ENCODE measurements at regions not wholly inside any gene's neighbourhood (a gene's known extent, or its start where the extent isn't known, plus 50 kb on each side); places are given as distances from the start of the nearest gene placed in this dataset.
"Not testable (repeated sequence)": the region's sequence is repeated elsewhere in the genome, so short reads cannot be mapped to it uniquely, and the experiment has no call there.

GRCh38 chrX:113996781-113997180 is 587.1 kb upstream of the HTR2C start:
- no peak for DNase-seq

DNA sequence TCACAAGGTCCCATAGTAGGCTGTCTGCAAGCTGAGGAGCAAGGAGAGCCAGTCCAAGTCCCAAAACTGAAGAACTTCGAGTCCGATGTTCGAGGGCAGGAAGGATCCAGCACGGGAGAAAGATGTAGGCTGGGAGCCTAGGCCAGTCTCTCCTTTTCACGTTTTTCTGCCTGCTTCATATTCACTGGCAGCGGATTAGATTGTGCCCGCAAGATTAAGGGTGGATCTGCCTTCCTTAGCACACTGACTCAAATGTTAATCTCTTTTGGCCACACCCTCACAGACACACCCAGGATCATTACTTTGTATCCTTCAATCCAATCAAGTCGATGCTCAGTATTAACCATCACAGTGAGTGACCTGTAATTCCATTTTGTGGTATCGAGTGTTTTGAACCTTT is 592.2 kb upstream of the HTR2C start:
- DNase-seq = not testable (repeated sequence)

DNA sequence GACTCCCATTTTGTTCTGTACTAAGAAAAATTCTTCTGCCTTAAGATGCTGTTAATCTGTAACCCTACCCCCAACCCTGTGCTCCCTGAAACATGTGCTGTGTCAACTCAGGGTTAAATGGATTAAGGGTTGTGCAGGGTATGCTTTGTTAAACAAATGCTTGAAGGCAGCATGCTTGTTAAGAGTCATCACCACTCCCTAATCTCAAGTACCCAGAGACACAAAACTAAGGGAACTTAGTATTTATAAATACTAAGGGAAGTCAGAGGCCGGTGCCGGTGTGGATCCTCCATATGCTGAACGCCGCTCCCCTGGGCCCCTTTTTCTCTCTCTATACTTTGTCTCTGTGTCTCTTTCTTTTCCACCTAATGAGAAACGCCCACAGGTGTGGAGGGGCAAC is 593.2 kb upstream of the HTR2C start:
- not testable (repeated sequence) for DNase-seq

- DNase-seq = not testable (repeated sequence)
Observed at GRCh38 chrX:113988315-113988935, 595.5 kb upstream of the HTR2C start.

DNA sequence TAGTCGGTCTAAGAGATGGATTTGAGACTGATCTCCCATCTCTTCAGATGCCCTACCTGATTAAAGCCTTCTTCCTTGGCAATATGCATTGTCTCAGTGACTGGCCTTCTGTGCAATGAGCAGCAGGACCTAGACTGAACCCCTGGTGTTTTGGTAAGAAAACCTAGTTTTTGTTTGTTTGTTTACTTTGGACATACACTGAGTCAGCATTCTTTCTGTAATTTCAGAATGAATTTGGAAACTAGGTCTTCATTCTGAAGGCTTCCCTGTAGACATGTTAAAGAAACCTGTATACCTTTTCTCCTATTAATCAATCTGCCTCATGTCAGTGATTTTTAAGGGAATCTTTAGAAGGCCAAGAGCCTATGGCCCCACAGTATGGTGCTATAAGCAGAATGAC is 597.5 kb upstream of the HTR2C start:
- no peak for DNase-seq

DNA sequence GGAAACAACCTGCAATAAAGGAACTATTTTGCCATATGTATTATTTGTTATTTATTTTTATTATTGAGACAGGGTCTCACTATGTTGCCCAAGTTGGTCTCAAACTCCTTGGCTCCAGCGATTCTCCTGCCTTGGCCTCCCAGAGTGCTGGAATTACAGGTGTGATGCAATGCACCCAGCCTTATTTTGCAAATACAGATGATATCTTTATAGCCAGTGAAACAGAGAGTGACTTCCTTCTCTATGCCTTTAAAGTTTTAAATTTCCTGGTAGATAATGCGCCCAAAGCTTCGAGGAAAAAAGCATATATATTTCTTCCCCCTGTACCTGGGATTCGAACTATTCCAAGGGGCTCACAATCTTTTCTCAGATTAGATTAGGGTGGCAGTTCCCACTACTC is 601.1 kb upstream of the HTR2C start:
- no peak for DNase-seq

DNA sequence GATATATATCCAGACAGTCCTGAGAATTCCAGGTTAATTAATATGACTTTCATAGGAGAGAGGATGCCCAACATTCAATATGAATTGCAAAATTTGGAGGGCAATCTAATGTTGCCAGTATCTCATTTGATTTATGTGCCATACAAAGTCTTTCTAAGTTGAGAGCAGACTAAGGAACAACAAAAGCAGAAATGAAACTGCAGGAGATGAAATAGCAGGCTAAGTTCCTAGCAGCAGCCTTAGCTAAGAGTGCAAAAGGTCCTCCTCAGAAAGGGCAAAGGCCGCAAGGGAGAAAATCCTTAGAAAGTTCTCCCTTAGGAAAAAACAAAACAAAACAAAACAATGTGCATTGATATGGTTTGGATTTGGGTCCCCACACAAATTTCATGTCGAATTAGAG is 602.9 kb upstream of the HTR2C start:
- no peak for DNase-seq

GRCh38 chrX:113977887-113978286 is 606.0 kb upstream of the HTR2C start:
- no peak for DNase-seq

- no peak for DNase-seq
Observed at GRCh38 chrX:113975441-113975840, 608.4 kb upstream of the HTR2C start.

- DNase-seq = no peak
Observed at GRCh38 chrX:113974881-113975280, 609.0 kb upstream of the HTR2C start.

GRCh38 chrX:113973706-113974105 is 610.2 kb upstream of the HTR2C start:
- DNase-seq = no peak

- no peak for DNase-seq
Observed at GRCh38 chrX:113966791-113967190, 617.1 kb upstream of the HTR2C start.

- DNase-seq = no peak
Observed at GRCh38 chrX:113962343-113962742, 621.5 kb upstream of the HTR2C start.

GRCh38 chrX:113959912-113960626 is 623.8 kb upstream of the HTR2C start:
- DNase-seq = no peak

DNA sequence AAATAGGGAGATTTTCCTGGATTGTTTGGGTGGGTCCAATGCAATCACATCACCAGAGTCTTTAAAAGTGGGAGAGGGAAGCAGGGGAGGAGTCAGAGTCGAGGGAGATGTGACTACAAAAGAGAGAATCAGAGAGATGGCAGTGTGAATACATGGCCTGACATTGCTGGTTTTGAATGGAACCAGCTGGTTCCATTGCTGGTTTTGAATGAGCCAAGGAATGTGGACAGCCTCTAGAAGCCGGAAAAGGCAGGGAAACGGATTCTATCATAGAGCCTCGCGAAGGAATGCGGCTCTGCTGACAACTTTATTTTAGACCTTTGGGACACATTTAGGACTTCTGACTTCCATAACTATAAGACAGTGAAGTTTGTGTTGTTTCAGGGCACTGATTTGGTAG is 627.0 kb upstream of the HTR2C start:
- DNase-seq = no peak

GRCh38 chrX:113954297-113954696 is 629.6 kb upstream of the HTR2C start:
- DNase-seq = no peak

DNA sequence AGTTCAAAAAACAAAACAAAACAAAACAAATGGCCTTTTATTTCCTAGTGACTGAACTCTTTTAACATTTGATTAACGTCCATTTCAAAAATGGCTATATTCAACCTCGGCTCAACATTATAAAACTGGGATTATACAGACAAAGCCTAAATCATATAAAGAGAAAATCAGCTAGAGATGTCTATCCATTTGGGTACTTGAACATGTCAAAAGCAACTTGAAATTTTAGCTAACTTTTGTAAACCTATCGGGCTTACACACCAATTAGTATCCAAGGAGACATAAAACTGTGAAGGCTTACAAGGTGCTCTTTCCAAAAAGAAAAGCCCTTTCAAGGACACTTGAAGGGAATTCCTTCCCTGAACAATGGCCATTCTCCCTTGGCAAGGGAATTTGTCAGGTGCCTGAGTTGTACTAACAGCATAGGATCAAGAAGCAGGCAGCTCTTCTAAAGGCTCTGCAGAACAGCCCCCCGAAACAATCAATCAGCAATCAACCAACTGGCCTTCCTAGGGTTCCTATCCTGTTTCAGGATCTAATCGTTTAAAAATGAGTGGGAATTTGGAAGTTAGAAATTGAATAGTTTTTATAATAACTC is 633.7 kb upstream of the HTR2C start:
- DNase-seq = no peak

DNA sequence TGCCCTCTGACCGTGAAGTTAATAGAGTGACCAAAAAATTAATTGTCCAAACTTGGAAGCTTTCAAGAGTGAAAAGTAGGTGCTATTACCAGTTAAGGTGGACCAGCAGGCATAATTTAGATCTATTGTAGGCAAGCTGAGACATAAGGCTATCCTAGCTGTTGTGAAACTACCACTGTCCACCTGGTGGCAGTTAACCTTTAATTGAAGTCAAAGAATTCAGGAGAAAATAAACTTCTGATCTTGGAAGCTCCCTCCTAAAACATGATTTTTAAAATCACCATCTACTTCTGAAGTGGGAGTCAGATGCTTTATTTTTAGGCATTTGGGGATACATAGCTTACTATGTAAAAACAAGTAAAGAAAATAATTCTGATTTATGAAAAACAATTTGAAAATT is 636.3 kb upstream of the HTR2C start:
- no peak for DNase-seq

GRCh38 chrX:113935518-113935917 is 648.4 kb upstream of the HTR2C start:
- no peak for DNase-seq

- no peak for DNase-seq
Observed at GRCh38 chrX:113933931-113934330, 650.0 kb upstream of the HTR2C start.

DNA sequence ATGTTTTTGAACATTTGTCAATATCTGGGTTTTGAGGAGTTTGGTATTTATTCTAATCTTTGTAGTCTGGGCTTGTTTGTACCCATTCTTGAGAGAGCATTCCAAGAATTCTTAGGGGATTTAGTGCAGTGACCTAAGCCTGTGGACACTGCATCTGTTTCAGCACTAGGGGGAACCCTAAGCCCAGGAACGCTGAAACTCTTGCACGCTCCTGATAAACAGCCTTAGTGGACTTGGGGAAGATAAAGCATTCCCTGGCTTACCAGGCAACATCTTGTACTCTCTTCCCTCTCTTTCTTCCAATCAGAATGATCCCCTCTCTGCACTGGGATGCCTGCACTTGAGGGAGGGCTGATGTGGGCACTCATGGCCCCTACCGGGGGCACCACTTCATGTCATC is 654.9 kb upstream of the HTR2C start:
- DNase-seq = no peak

DNA sequence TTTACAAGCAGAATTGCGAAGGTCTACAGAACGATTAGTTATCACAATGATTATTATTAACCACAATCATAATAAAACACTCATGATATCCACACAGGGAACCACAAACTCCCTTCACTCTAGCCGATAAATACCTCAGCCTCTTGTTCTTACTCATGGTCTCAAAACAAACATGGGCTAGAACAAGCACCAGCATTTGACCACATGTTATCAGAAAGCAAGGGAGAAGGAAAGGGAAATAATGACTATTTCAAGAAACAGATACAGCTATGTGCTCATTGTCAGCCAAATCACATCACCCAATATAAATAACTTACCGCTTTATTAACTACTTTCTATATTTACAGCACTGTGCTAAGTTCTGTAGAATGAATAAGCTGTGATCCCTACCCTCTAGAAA is 663.2 kb upstream of the HTR2C start:
- no peak for DNase-seq

DNA sequence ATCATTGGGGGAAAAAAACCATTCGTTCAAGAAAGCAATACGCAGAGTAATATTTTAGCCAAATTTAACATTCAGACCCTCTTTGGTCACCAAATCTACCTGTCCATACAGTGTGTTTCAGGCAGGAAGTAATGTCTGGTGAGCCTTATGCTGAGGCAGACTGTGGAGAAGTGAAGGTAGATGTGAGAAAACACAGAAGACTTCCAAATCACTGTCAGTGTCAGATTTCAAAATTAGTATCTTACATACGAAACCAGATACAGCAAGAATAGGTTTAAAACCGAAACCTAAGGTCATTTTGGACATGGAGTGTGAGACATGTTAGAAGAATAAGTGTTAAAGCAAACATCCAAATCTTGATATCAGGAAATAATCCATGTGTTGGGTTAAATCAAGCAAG is 664.5 kb upstream of the HTR2C start:
- no peak for DNase-seq

DNA sequence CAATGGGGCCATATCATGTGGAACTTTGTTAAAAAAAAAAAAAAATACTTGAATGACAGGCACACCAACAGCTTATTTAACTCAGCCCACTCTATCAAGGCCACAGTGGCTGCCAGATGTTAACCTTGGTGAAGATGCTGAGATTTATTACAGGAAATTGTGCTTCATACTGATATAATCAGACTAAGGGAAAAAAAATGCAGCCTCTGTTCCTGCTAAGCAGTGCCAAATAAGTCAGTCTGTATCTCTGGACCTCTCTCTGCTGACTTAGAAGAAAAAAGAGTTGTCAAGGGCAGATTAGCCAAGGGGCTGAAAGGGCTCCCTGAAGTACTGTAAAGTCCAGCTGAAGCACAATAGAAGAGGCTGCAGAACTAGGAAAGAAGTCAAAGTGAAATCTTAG is 677.7 kb upstream of the HTR2C start:
- DNase-seq = no peak

- no peak for DNase-seq
Observed at GRCh38 chrX:113892891-113893290, 691.0 kb upstream of the HTR2C start.

All from stimulated activated CD4-positive, alpha-beta T cell treated with anti-CD3 and anti-CD28 coated beads, Interleukin-2, amount 100 ng/mL, for 48 hours (primary cell).